LNCaP clone FGC (cell line): ENCODE measurements at regions not wholly inside any gene's neighbourhood (a gene's known extent, or its start where the extent isn't known, plus 50 kb on each side); places are given as distances from the start of the nearest gene placed in this dataset.

Experiments
- DNase-seq: peaks from one replicate; pipeline ENCODE4 v3.0.0-alpha.2; 2011; ENCODE audit warnings: low read depth
- H3K4me3 ChIP-seq: 2 replicates; pipeline ENCODE4 v1.5.1; 2011; ENCODE audit warnings: mild to moderate bottlenecking, low read depth, low read length, control low read depth
- CTCF ChIP-seq: IDR thresholded peaks from 2 replicates; pipeline ENCODE4 v1.5.1; 2012; ENCODE audit warnings: mild to moderate bottlenecking; ENCODE audit not compliant: control insufficient read depth, insufficient read depth; ENCODE audit errors: extremely low read depth

- DNase-seq, result no peak
- no peak for TF ChIP-seq CTCF
- H3K4me3 ChIP-seq, result no peak overlapping the region
Observed at GRCh38 chr13:81473366-81473899, 1132.5 kb upstream of the SPRY2 start.

- TF ChIP-seq CTCF, result no peak
- no peak for DNase-seq
- no peak overlapping the region for H3K4me3 ChIP-seq
Observed at GRCh38 chr13:81458170-81458569, 1117.2 kb upstream of the SPRY2 start.

GRCh38 chr13:81446441-81446840 lies 1105.5 kb upstream of the SPRY2 start:
- no peak overlapping the region for H3K4me3 ChIP-seq
- DNase-seq, result no peak
- TF ChIP-seq CTCF, result no peak

- H3K4me3 ChIP-seq, result no peak overlapping the region
- TF ChIP-seq CTCF, result no peak
- DNase-seq, result no peak
Observed at GRCh38 chr13:81442904-81443303, 1102.0 kb upstream of the SPRY2 start.

GRCh38 chr13:81425286-81425685 lies 1084.4 kb upstream of the SPRY2 start:
- no peak for TF ChIP-seq CTCF
- H3K4me3 ChIP-seq, result no peak overlapping the region

GRCh38 chr13:81409284-81409683 lies 1068.4 kb upstream of the SPRY2 start:
- H3K4me3 ChIP-seq, result no peak overlapping the region
- no peak for DNase-seq
- no peak for TF ChIP-seq CTCF

More at GRCh38 chr13:81425286-81425685, 1084.4 kb upstream of the SPRY2 start:
- DNase-seq, result no peak

- DNase-seq, result no peak
- no peak for TF ChIP-seq CTCF
- no peak overlapping the region for H3K4me3 ChIP-seq
Observed at GRCh38 chr13:81408647-81409046, 1067.7 kb upstream of the SPRY2 start.
